Immature natural killer cell (primary cell): ENCODE measurements at regions not wholly inside any gene's neighbourhood (a gene's known extent, or its start where the extent isn't known, plus 50 kb on each side); places are given as distances from the start of the nearest gene placed in this dataset.

ENCODE experiments used
- DNase-seq, 3 donors: peaks; one replicate each; pipeline ENCODE4 v3.0.0; 2022; ENCODE audit warnings: mixed read lengths in 1 of 3
- H3K27ac Mint-ChIP-seq, 6 donors: one replicate each; pipeline ENCODE4 v1.8.0; 2020; ENCODE audit warnings: mixed read lengths in 6 of 6, mild to moderate bottlenecking in 5 of 6, inconsistent platforms in 4 of 6, moderate library complexity in 3 of 6
- H3K27me3 Mint-ChIP-seq, 3 donors: one replicate each; pipeline ENCODE4 v1.8.0; 2020 to 2021; ENCODE audit warnings: low read depth in 3 of 3, mild to moderate bottlenecking in 3 of 3, mixed read lengths in 3 of 3, moderate library complexity in 3 of 3, inconsistent platforms in 1 of 3
- H3K36me3 Mint-ChIP-seq, 3 donors: one replicate each; pipeline ENCODE4 v1.8.0; 2020; ENCODE audit warnings: mixed read lengths in 3 of 3, inconsistent platforms in 2 of 3, mild to moderate bottlenecking in 2 of 3
- H3K4me1 Mint-ChIP-seq, 2 donors: one replicate each; pipeline ENCODE4 v1.8.0; 2020; ENCODE audit warnings: inconsistent platforms in 2 of 2, mild to moderate bottlenecking in 2 of 2, mixed read lengths in 2 of 2, moderate library complexity in 1 of 2
- H3K4me3 Mint-ChIP-seq, 5 donors: one replicate each; pipeline ENCODE4 v1.8.0; 2020; ENCODE audit warnings: mild to moderate bottlenecking in 5 of 5, mixed read lengths in 5 of 5, inconsistent platforms in 3 of 5, moderate library complexity in 3 of 5
- H3K9me3 Mint-ChIP-seq, 6 donors: one replicate each; pipeline ENCODE4 v1.8.0; 2020; ENCODE audit warnings: mild to moderate bottlenecking in 6 of 6, mixed read lengths in 6 of 6, inconsistent platforms in 4 of 6, moderate library complexity in 3 of 6

- Mint-ChIP-seq H3K27me3 (peaks cover 4 to 9% (median 9%) of the 10 kb centered on the region in 3 donors), H3K36me3 (no peaks in the 10 kb centered on the region), H3K27ac (no peak overlapping the region), H3K9me3 (no peaks in the 10 kb centered on the region), H3K4me3 (no peak overlapping the region), H3K4me1 (no peaks in the 10 kb centered on the region)
- no peak for DNase-seq
These were observed 105.0 kb upstream of the TUT7 start for GRCh38 chr9:86459191-86459590.

- Mint-ChIP-seq H3K27me3 (peaks cover 4 to 9% (median 6%) of the 10 kb centered on the region in 3 donors), H3K9me3 (no peaks in the 10 kb centered on the region), H3K36me3 (no peaks in the 10 kb centered on the region), H3K4me1 (no peaks in the 10 kb centered on the region), H3K4me3 (no peak overlapping the region), H3K27ac (no peak overlapping the region)
- no peak for DNase-seq
These were observed 104.1 kb upstream of the TUT7 start for GRCh38 chr9:86458191-86458855.

- Mint-ChIP-seq H3K36me3 (no peaks in the 10 kb centered on the region), H3K4me1 (no peaks in the 10 kb centered on the region), H3K27me3 (peaks cover 4 to 7% (median 6%) of the 10 kb centered on the region in 3 donors)
These were observed 102.2 kb upstream of the TUT7 start for GRCh38 chr9:86456416-86456815.

GRCh38 chr9:86454701-86455615 is 100.7 kb upstream of the TUT7 start:
- Mint-ChIP-seq H3K36me3 (no peaks in the 10 kb centered on the region), H3K9me3 (no peaks in the 10 kb centered on the region), H3K27me3 (peaks cover 2 to 7% (median 6%) of the 10 kb centered on the region in 3 donors), H3K27ac (no peak overlapping the region), H3K4me3 (no peak overlapping the region), H3K4me1 (no peaks in the 10 kb centered on the region)
- no peak for DNase-seq

More at GRCh38 chr9:86456416-86456815, 102.2 kb upstream of the TUT7 start:
- no peak for DNase-seq
- Mint-ChIP-seq H3K4me3 (no peak overlapping the region), H3K9me3 (no peaks in the 10 kb centered on the region), H3K27ac (no peak overlapping the region)

GRCh38 chr9:86452201-86452828 is 98.1 kb upstream of the TUT7 start:
- Mint-ChIP-seq H3K27me3 (peaks cover 3 to 10% (median 4%) of the 10 kb centered on the region in 3 donors), H3K36me3 (no peaks in the 10 kb centered on the region), H3K4me1 (no peaks in the 10 kb centered on the region), H3K9me3 (no peaks in the 10 kb centered on the region), H3K27ac (no peak overlapping the region), H3K4me3 (no peak overlapping the region)
- DNase-seq = no peak

- Mint-ChIP-seq H3K4me3 (no peak overlapping the region), H3K27me3 (peaks cover 3 to 9% (median 4%) of the 10 kb centered on the region in 3 donors), H3K36me3 (no peaks in the 10 kb centered on the region), H3K27ac (no peak overlapping the region), H3K4me1 (no peaks in the 10 kb centered on the region), H3K9me3 (no peaks in the 10 kb centered on the region)
- DNase-seq = no peak
These were observed 95.0 kb upstream of the TUT7 start for GRCh38 chr9:86449246-86449645.

GRCh38 chr9:86445671-86446070 is 91.5 kb upstream of the TUT7 start:
- no peaks in the 10 kb centered on the region for H3K4me1 Mint-ChIP-seq
- no peak overlapping the region for H3K27ac Mint-ChIP-seq
- no peaks in the 10 kb centered on the region for H3K36me3 Mint-ChIP-seq
- DNase-seq = no peak
- peaks cover 0 to 11% (median 10%) of the 10 kb centered on the region in 3 donors for H3K27me3 Mint-ChIP-seq
- no peaks in the 10 kb centered on the region for H3K9me3 Mint-ChIP-seq
- no peak overlapping the region for H3K4me3 Mint-ChIP-seq

GRCh38 chr9:86443992-86444391 is 89.8 kb upstream of the TUT7 start:
- Mint-ChIP-seq H3K9me3 (no peaks in the 10 kb centered on the region), H3K4me3 (no peak overlapping the region), H3K27ac (no peak overlapping the region), H3K27me3 (peaks cover 0 to 9% (median 8%) of the 10 kb centered on the region in 3 donors), H3K36me3 (no peaks in the 10 kb centered on the region), H3K4me1 (no peaks in the 10 kb centered on the region)
- DNase-seq = no peak

- peak; percentile 17 to 23 (median 17) for DNase-seq
- Mint-ChIP-seq H3K9me3 (peaks cover 0 to 2% (median 0%) of the 10 kb centered on the region in 6 donors), H3K4me3 (no peak overlapping the region), H3K27me3 (peaks cover 6 to 25% (median 8%) of the 10 kb centered on the region in 3 donors), H3K4me1 (no peaks in the 10 kb centered on the region), H3K36me3 (no peaks in the 10 kb centered on the region), H3K27ac (no peak overlapping the region)
These were observed 80.0 kb upstream of the TUT7 start for GRCh38 chr9:86434039-86434726.

GRCh38 chr9:86424251-86424891 is 70.2 kb upstream of the TUT7 start:
- no peaks in the 10 kb centered on the region for H3K4me1 Mint-ChIP-seq
- no peak overlapping the region for H3K4me3 Mint-ChIP-seq
- peaks cover 8 to 10% (median 9%) of the 10 kb centered on the region in 3 donors for H3K27me3 Mint-ChIP-seq
- no peak overlapping the region for H3K27ac Mint-ChIP-seq
- no peak for DNase-seq
- H3K9me3 Mint-ChIP-seq = no peaks in the 10 kb centered on the region
- H3K36me3 Mint-ChIP-seq = no peaks in the 10 kb centered on the region

GRCh38 chr9:86413971-86414880 is 60.0 kb upstream of the TUT7 start:
- Mint-ChIP-seq H3K9me3 (no peaks in the 10 kb centered on the region), H3K36me3 (no peaks in the 10 kb centered on the region), H3K4me3 (no peak overlapping the region), H3K27ac (no peak overlapping the region), H3K27me3 (peaks cover 0 to 10% (median 4%) of the 10 kb centered on the region in 3 donors), H3K4me1 (no peaks in the 10 kb centered on the region)
- DNase-seq = peak; percentile 10 to 27 (median 24)

- Mint-ChIP-seq H3K4me1 (no peaks in the 10 kb centered on the region), H3K9me3 (no peaks in the 10 kb centered on the region), H3K27ac (no peak overlapping the region), H3K4me3 (no peak overlapping the region), H3K27me3 (peaks cover under 1 to 8% (median 4%) of the 10 kb centered on the region in 3 donors), H3K36me3 (no peaks in the 10 kb centered on the region)
- no peak for DNase-seq
These were observed 56.1 kb upstream of the TUT7 start for GRCh38 chr9:86410281-86410680.
